ENCODE measurements at regions not wholly inside any gene's neighbourhood (a gene's known extent, or its start where the extent isn't known, plus 50 kb on each side); places are given as distances from the start of the nearest gene placed in this dataset.

GRCh38 chr15:95252404-95252803 is 1021.0 kb downstream of the MCTP2 start:
- Histone ChIP-seq H3K4me1 (replicated peaks in 1 of 2) (no peaks in the 10 kb centered on the region), H3K4me3 (no peak overlapping the region), H3K27ac (no peak overlapping the region), H3K27me3 (no peaks in the 10 kb centered on the region), H3K36me3 (replicated peaks in 1 of 2) (no peaks in the 10 kb centered on the region), H3K9me3 (replicated peaks in 1 of 3) (no peaks in the 10 kb centered on the region)
- 56 to 64% (median 58%) methylated on average over 1 of the region's 1 CpG for whole genome bisulfite sequencing, 4 donors
- no peak for DNase-seq
- TF ChIP-seq CTCF (IDR thresholded peaks at IDR 0.05) (no peak), POLR2A (IDR thresholded peaks at IDR 0.05) (no peak)
- intact Hi-C loops (cut with DNase I), result no loop called here

- no peaks in the 10 kb centered on the region for H3K9me3 ChIP-seq (replicated peaks in 1 of 3)
- intact Hi-C loops (cut with DNase I), result no loop called here
- no peaks in the 10 kb centered on the region for H3K27me3 ChIP-seq
- no peak overlapping the region for H3K4me3 ChIP-seq
- H3K36me3 ChIP-seq (replicated peaks in 1 of 2), result no peaks in the 10 kb centered on the region
- TF ChIP-seq CTCF (IDR thresholded peaks at IDR 0.05), result no peak
- no peaks in the 10 kb centered on the region for H3K4me1 ChIP-seq (replicated peaks in 1 of 2)
- DNase-seq, result no peak
- peak overlapping the region in 2 of 5 donors; percentile 9 to 87 for H3K27ac ChIP-seq
- WGBS, 4 donors, result 16 to 21% (median 19%) methylated on average over 3 of the region's 3 CpGs
Measured at GRCh38 chr15:95254263-95254662, 1022.9 kb downstream of the MCTP2 start.

DNA sequence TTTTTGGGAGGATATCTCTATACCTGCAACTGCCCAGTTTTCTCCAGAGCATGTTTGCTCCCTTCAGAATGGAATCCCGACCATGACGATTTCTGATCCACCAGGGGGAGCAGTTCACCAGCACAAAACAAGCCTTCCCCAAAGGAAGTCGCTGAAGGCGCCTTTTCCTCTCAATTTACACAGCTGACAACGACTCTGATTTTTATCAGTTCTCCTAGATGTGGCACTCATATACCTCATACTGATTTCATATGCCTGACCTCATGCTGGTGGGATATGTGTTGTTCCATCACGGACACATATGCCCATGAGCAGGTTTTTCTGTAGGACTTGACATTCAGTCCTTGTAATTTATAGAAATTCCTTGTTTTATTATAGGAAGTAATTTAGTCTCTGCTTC is 1028.2 kb downstream of the MCTP2 start:
- peak; percentile 58 to 85 (median 69) for DNase-seq
- H3K27ac ChIP-seq, result peak overlapping the region in 3 of 5 donors; percentile 14 to 76 (median 58)
- no peaks in the 10 kb centered on the region for H3K36me3 ChIP-seq (replicated peaks in 1 of 2)
- intact Hi-C loops (cut with DNase I), result no loop called here
- H3K27me3 ChIP-seq, result no peaks in the 10 kb centered on the region
- 1 to 4% (median 3%) methylated on average over 6 of the region's 6 CpGs for WGBS, 4 donors
- peak; percentile 61 to 84 (median 76) for TF ChIP-seq CTCF (IDR thresholded peaks at IDR 0.05)
- TF ChIP-seq POLR2A (IDR thresholded peaks at IDR 0.05), result no peak
- H3K9me3 ChIP-seq (replicated peaks in 1 of 3), result no peaks in the 10 kb centered on the region
- H3K4me3 ChIP-seq, result no peak overlapping the region
- H3K4me1 ChIP-seq (replicated peaks in 1 of 2), result no peaks in the 10 kb centered on the region

DNA sequence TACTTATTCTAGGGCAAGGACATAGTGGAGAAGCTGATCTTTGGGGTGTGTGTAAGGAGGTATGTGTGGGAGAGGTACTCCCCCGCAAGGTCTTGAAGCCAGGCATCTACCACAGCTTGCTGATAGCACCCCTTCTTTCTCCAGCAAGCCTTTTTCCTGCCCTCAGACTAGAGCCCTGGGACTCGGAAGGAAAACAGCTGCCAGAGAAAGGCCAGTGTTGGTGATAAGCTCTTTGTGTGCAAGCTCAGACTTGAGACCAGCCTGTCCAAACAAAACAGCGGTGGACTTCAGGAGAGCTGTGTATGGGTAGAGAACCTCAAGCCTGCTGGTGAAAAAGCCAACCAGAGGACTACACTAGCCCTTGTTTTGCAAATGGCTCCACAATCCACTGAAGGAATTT is 1028.6 kb downstream of the MCTP2 start:
- H3K4me1 ChIP-seq (replicated peaks in 1 of 2), result no peaks in the 10 kb centered on the region
- H3K9me3 ChIP-seq (replicated peaks in 1 of 3), result no peaks in the 10 kb centered on the region
- intact Hi-C loops (cut with DNase I), result no loop called here
- TF ChIP-seq POLR2A (IDR thresholded peaks at IDR 0.05) (no peak), CTCF (IDR thresholded peaks at IDR 0.05) (no peak)
- 44 to 66% (median 62%) methylated on average over 3 of the region's 3 CpGs for WGBS, 4 donors
- H3K36me3 ChIP-seq (replicated peaks in 1 of 2), result no peaks in the 10 kb centered on the region
- H3K4me3 ChIP-seq, result no peak overlapping the region
- H3K27me3 ChIP-seq, result no peaks in the 10 kb centered on the region
- DNase-seq, result no peak
- peak overlapping the region in 3 of 5 donors; percentile 14 to 76 (median 58) for H3K27ac ChIP-seq
